ENCODE measurements at regions not wholly inside any gene's neighbourhood (a gene's known extent, or its start where the extent isn't known, plus 50 kb on each side); places are given as distances from the start of the nearest gene placed in this dataset.

DNA sequence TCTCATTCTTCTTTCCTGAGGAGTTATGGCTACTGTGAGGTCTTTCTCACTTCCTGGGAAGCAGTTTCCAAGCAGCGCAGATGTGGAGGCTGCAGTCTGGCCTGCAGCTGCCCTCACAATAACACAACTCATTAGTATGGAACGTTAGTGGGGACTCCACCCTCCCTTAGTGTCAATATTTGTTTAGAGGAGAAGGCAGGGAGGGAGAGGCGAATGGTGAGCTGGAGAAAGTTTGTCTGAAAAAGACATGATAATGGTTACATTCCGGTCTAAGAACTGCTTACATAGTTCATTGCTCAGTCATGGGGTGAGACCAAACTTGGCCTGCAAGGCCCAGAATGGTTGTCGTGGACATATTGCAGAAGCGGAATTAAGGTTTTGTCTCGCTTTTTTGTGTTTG, 170.2 kb downstream of the HS3ST3B1 start (continued):
- no peak for TF ChIP-seq RBM39 (IDR thresholded peaks at IDR 0.05; ENCODE audit: low read depth, low read length, poor library complexity, severe bottlenecking)
- TF ChIP-seq ATF6 (CRISPR knock-in tag; conservative IDR thresholded peaks at IDR 0.05), result no peak
- TF ChIP-seq, protein P1, sequence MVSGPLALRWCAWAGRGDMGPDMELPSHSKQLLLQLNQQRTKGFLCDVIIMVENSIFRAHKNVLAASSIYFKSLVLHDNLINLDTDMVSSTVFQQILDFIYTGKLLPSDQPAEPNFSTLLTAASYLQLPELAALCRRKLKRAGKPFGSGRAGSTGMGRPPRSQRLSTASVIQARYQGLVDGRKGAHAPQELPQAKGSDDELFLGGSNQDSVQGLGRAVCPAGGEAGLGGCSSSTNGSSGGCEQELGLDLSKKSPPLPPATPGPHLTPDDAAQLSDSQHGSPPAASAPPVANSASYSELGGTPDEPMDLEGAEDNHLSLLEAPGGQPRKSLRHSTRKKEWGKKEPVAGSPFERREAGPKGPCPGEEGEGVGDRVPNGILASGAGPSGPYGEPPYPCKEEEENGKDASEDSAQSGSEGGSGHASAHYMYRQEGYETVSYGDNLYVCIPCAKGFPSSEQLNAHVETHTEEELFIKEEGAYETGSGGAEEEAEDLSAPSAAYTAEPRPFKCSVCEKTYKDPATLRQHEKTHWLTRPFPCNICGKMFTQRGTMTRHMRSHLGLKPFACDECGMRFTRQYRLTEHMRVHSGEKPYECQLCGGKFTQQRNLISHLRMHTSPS (CRISPR knock-in tag; IDR thresholded peaks at IDR 0.05; ENCODE audit: low read depth), result no peak
- no peak for TF ChIP-seq ZNF850 (CRISPR knock-in tag; conservative IDR thresholded peaks at IDR 0.05)
- no peak for TF ChIP-seq AKAP8 (CRISPR knock-in tag; IDR thresholded peaks at IDR 0.05)
- TF ChIP-seq ZNF501 (CRISPR knock-in tag; IDR thresholded peaks at IDR 0.05), result no peak
- no peak for TF ChIP-seq HNF4A (CRISPR knock-in tag; IDR thresholded peaks at IDR 0.05)
- TF ChIP-seq, protein P2, sequence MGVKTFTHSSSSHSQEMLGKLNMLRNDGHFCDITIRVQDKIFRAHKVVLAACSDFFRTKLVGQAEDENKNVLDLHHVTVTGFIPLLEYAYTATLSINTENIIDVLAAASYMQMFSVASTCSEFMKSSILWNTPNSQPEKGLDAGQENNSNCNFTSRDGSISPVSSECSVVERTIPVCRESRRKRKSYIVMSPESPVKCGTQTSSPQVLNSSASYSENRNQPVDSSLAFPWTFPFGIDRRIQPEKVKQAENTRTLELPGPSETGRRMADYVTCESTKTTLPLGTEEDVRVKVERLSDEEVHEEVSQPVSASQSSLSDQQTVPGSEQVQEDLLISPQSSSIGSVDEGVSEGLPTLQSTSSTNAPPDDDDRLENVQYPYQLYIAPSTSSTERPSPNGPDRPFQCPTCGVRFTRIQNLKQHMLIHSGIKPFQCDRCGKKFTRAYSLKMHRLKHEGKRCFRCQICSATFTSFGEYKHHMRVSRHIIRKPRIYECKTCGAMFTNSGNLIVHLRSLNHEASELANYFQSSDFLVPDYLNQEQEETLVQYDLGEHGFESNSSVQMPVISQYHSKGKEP (CRISPR knock-in tag; IDR thresholded peaks at IDR 0.05), result no peak
- no peak for TF ChIP-seq ZNF3 (CRISPR knock-in tag; IDR thresholded peaks at IDR 0.05)
- no peak for TF ChIP-seq ZUFSP (CRISPR knock-in tag; IDR thresholded peaks at IDR 0.05; ENCODE audit: borderline replicate concordance)
- TF ChIP-seq ZBTB37 (CRISPR knock-in tag; IDR thresholded peaks at IDR 0.05), result no peak
- TF ChIP-seq ZKSCAN1 (IDR thresholded peaks at IDR 0.05; ENCODE audit: low read length), result no peak
- TF ChIP-seq, protein P3, sequence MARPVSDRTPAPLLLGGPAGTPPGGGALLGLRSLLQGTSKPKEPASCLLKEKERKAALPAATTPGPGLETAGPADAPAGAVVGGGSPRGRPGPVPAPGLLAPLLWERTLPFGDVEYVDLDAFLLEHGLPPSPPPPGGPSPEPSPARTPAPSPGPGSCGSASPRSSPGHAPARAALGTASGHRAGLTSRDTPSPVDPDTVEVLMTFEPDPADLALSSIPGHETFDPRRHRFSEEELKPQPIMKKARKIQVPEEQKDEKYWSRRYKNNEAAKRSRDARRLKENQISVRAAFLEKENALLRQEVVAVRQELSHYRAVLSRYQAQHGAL (CRISPR knock-in tag; IDR thresholded peaks at IDR 0.05; ENCODE audit: not compliant biosample characterization), result no peak
- TF ChIP-seq, protein P4, sequence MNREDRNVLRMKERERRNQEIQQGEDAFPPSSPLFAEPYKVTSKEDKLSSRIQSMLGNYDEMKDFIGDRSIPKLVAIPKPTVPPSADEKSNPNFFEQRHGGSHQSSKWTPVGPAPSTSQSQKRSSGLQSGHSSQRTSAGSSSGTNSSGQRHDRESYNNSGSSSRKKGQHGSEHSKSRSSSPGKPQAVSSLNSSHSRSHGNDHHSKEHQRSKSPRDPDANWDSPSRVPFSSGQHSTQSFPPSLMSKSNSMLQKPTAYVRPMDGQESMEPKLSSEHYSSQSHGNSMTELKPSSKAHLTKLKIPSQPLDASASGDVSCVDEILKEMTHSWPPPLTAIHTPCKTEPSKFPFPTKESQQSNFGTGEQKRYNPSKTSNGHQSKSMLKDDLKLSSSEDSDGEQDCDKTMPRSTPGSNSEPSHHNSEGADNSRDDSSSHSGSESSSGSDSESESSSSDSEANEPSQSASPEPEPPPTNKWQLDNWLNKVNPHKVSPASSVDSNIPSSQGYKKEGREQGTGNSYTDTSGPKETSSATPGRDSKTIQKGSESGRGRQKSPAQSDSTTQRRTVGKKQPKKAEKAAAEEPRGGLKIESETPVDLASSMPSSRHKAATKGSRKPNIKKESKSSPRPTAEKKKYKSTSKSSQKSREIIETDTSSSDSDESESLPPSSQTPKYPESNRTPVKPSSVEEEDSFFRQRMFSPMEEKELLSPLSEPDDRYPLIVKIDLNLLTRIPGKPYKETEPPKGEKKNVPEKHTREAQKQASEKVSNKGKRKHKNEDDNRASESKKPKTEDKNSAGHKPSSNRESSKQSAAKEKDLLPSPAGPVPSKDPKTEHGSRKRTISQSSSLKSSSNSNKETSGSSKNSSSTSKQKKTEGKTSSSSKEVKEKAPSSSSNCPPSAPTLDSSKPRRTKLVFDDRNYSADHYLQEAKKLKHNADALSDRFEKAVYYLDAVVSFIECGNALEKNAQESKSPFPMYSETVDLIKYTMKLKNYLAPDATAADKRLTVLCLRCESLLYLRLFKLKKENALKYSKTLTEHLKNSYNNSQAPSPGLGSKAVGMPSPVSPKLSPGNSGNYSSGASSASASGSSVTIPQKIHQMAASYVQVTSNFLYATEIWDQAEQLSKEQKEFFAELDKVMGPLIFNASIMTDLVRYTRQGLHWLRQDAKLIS (CRISPR knock-in tag; IDR thresholded peaks at IDR 0.05), result no peak

All from HepG2 (cell line).